ENCODE measurements at regions not wholly inside any gene's neighbourhood (a gene's known extent, or its start where the extent isn't known, plus 50 kb on each side); places are given as distances from the start of the nearest gene placed in this dataset.

GRCh38 chr3:145269106-145269505 is 891.9 kb downstream of the PLOD2 start:
- TF ChIP-seq, protein P1, sequence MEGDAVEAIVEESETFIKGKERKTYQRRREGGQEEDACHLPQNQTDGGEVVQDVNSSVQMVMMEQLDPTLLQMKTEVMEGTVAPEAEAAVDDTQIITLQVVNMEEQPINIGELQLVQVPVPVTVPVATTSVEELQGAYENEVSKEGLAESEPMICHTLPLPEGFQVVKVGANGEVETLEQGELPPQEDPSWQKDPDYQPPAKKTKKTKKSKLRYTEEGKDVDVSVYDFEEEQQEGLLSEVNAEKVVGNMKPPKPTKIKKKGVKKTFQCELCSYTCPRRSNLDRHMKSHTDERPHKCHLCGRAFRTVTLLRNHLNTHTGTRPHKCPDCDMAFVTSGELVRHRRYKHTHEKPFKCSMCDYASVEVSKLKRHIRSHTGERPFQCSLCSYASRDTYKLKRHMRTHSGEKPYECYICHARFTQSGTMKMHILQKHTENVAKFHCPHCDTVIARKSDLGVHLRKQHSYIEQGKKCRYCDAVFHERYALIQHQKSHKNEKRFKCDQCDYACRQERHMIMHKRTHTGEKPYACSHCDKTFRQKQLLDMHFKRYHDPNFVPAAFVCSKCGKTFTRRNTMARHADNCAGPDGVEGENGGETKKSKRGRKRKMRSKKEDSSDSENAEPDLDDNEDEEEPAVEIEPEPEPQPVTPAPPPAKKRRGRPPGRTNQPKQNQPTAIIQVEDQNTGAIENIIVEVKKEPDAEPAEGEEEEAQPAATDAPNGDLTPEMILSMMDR (IDR thresholded peaks at IDR 0.05) = no peak
- no peak for TF ChIP-seq ZFX (IDR thresholded peaks at IDR 0.05; ENCODE audit: borderline replicate concordance)

Measured in 22Rv1 (cell line).